ENCODE measurements at regions not wholly inside any gene's neighbourhood (a gene's known extent, or its start where the extent isn't known, plus 50 kb on each side); places are given as distances from the start of the nearest gene placed in this dataset.

GRCh38 chr11:122311216-122311755 lies 195.3 kb upstream of the BLID start:
- Histone ChIP-seq H3K9me3 (ENCODE audit: control insufficient read depth in 1 of 2, insufficient read depth in 1 of 2, low read depth in 1 of 2, low read length in 2 of 2) (no peaks in the 10 kb centered on the region), H3K4me3 (replicated peaks in 1 of 2; ENCODE audit: low read depth in 1 of 2, low read length in 2 of 2) (no peak overlapping the region), H3K4me2 (ENCODE audit: low read length) (no peak overlapping the region), H2AFZ (ENCODE audit: low read depth, low read length, poor library complexity, severe bottlenecking) (no peak overlapping the region), H3K27me3 (ENCODE audit: insufficient read depth, low read length) (peaks cover 15% of the 10 kb centered on the region; the same call in 1 of the 2 replicates), H3K9me2 (ENCODE audit: insufficient read depth) (no peaks in the 10 kb centered on the region), H3K79me2 (ENCODE audit: insufficient read depth, low read length) (no peaks in the 10 kb centered on the region), H4K20me1 (ENCODE audit: insufficient read depth) (no peaks in the 10 kb centered on the region), H3K36me3 (ENCODE audit: control insufficient read depth in 1 of 2, insufficient read depth in 2 of 2, low read length in 2 of 2) (no peaks in the 10 kb centered on the region), H3K27ac (ENCODE audit: low read depth, low read length) (no peak overlapping the region), H3K9ac (ENCODE audit: low read length) (no peak overlapping the region), H3K4me1 (ENCODE audit: control insufficient read depth in 1 of 2, insufficient read depth in 2 of 2, low read length in 2 of 2) (no peaks in the 10 kb centered on the region)
- CTCF ChIA-PET: no interaction called here
- ATAC-seq (no peak), DNase-seq (ENCODE audit: low read depth, low spot score) (no peak)
- RAD21 ChIA-PET (ENCODE audit: low non-redundant PET in 1 of 2, low total read pairs in 2 of 2, uncharacterized antibody in 2 of 2, unreplicated experiment in 2 of 2): no interaction called here
- intact Hi-C loops (cut with micrococcal nuclease): no loop called here
- POLR2A ChIA-PET: no interaction called here
- TF ChIP-seq SRF (IDR thresholded peaks at IDR 0.05; ENCODE audit: low read depth) (no peak), EGR1 (IDR thresholded peaks at IDR 0.05; ENCODE audit: low read depth) (no peak), SIN3A (IDR thresholded peaks at IDR 0.05; ENCODE audit: low read depth) (no peak), FOSL1 (IDR thresholded peaks at IDR 0.05; ENCODE audit: low read depth) (no peak), ZFX (IDR thresholded peaks at IDR 0.05) (no peak), CBX3 (IDR thresholded peaks at IDR 0.05; ENCODE audit: low read depth) (no peak), YY1 (IDR thresholded peaks at IDR 0.05; ENCODE audit: extremely low read depth, insufficient replicate concordance, low read depth, low read length) (no peak), EZH2 (IDR thresholded peaks at IDR 0.05) (no peak)
- no TSS peak for BruUV-seq (replicated peaks)

GRCh38 chr11:122310766-122311165 lies 194.8 kb upstream of the BLID start:
- no peak overlapping the region for H2AFZ ChIP-seq (ENCODE audit: low read depth, low read length, poor library complexity, severe bottlenecking)
- no peak overlapping the region for H3K4me3 ChIP-seq (replicated peaks in 1 of 2; ENCODE audit: low read depth in 1 of 2, low read length in 2 of 2)
- H3K36me3 ChIP-seq (ENCODE audit: control insufficient read depth in 1 of 2, insufficient read depth in 2 of 2, low read length in 2 of 2): no peaks in the 10 kb centered on the region
- no peak overlapping the region for H3K9ac ChIP-seq (ENCODE audit: low read length)
- DNase-seq (ENCODE audit: low read depth, low spot score): no peak
- no peak overlapping the region for H3K27ac ChIP-seq (ENCODE audit: low read depth, low read length)
- H3K4me2 ChIP-seq (ENCODE audit: low read length): no peak overlapping the region
- RAD21 ChIA-PET (ENCODE audit: low non-redundant PET in 1 of 2, low total read pairs in 2 of 2, uncharacterized antibody in 2 of 2, unreplicated experiment in 2 of 2): no interaction called here
- H3K79me2 ChIP-seq (ENCODE audit: insufficient read depth, low read length): no peaks in the 10 kb centered on the region
- H4K20me1 ChIP-seq (ENCODE audit: insufficient read depth): no peaks in the 10 kb centered on the region
- H3K9me3 ChIP-seq (ENCODE audit: control insufficient read depth in 1 of 2, insufficient read depth in 1 of 2, low read depth in 1 of 2, low read length in 2 of 2): no peaks in the 10 kb centered on the region
- no peaks in the 10 kb centered on the region for H3K9me2 ChIP-seq (ENCODE audit: insufficient read depth)
- POLR2A ChIA-PET: no interaction called here
- no TSS peak for BruUV-seq (replicated peaks)
- no peaks in the 10 kb centered on the region for H3K4me1 ChIP-seq (ENCODE audit: control insufficient read depth in 1 of 2, insufficient read depth in 2 of 2, low read length in 2 of 2)
- H3K27me3 ChIP-seq (ENCODE audit: insufficient read depth, low read length): peaks cover 15% of the 10 kb centered on the region; the same call in 1 of the 2 replicates
- CTCF ChIA-PET: no interaction called here
- intact Hi-C loops (cut with micrococcal nuclease): no loop called here
- ATAC-seq: no peak
- no peak for TF ChIP-seq CEBPB (IDR thresholded peaks at IDR 0.05; ENCODE audit: low read depth)
- no peak for TF ChIP-seq CTCF (IDR thresholded peaks at IDR 0.05 in 2 of 3, conservative IDR thresholded peaks at IDR 0.05 in 1 of 3; ENCODE audit: borderline replicate concordance in 1 of 3, insufficient read depth in 1 of 3, low read depth in 2 of 3, low read length in 2 of 3)
- no peak for TF ChIP-seq RAD21 (IDR thresholded peaks at IDR 0.05; ENCODE audit: low read depth)
- TF ChIP-seq ATF3 (IDR thresholded peaks at IDR 0.05): no peak
- TF ChIP-seq YY1 (IDR thresholded peaks at IDR 0.05; ENCODE audit: extremely low read depth, insufficient replicate concordance, low read depth, low read length): no peak
- TF ChIP-seq FOSL1 (IDR thresholded peaks at IDR 0.05; ENCODE audit: low read depth): no peak
- TF ChIP-seq ZBTB33 (IDR thresholded peaks at IDR 0.05; ENCODE audit: extremely low read depth, insufficient replicate concordance, low read length): no peak
- TF ChIP-seq SRF (IDR thresholded peaks at IDR 0.05; ENCODE audit: low read depth): no peak
- no peak for TF ChIP-seq ZFX (IDR thresholded peaks at IDR 0.05)

All from HCT116 (cell line).